Hematopoietic multipotent progenitor cell treated with erythropoietin and hydrocortisone succinate and interleukin-3 and kit ligand, for 4 days (in vitro differentiated cells): ENCODE measurements at regions not wholly inside any gene's neighbourhood (a gene's known extent, or its start where the extent isn't known, plus 50 kb on each side); places are given as distances from the start of the nearest gene placed in this dataset.

ENCODE experiments used
- DNase-seq: peaks from one replicate; pipeline ENCODE4 v3.0.0-alpha.2; 2015

- no peak for DNase-seq
These were observed 480.3 kb downstream of the LIG4 start for GRCh38 chr13:107734891-107735625.

- DNase-seq, result no peak
These were observed 482.1 kb downstream of the LIG4 start for GRCh38 chr13:107733276-107733675.

- no peak for DNase-seq
These were observed 484.5 kb downstream of the LIG4 start for GRCh38 chr13:107730813-107731212.

- no peak for DNase-seq
These were observed 494.0 kb downstream of the LIG4 start for GRCh38 chr13:107721125-107721869.

- no peak for DNase-seq
These were observed 498.6 kb downstream of the LIG4 start for GRCh38 chr13:107716741-107717140.

GRCh38 chr13:107716241-107716640 is 499.1 kb downstream of the LIG4 start:
- no peak for DNase-seq

- DNase-seq, result no peak
These were observed 499.8 kb downstream of the LIG4 start for GRCh38 chr13:107715496-107715895.

GRCh38 chr13:107713314-107713713 is 502.0 kb downstream of the LIG4 start:
- DNase-seq, result no peak

GRCh38 chr13:107712145-107712860 is 503.0 kb downstream of the LIG4 start:
- DNase-seq, result no peak

- DNase-seq, result no peak
These were observed 525.2 kb downstream of the LIG4 start for GRCh38 chr13:107690181-107690580.

- DNase-seq, result no peak
These were observed 529.5 kb downstream of the LIG4 start for GRCh38 chr13:107685876-107686275.

GRCh38 chr13:107681600-107681999 is 533.7 kb downstream of the LIG4 start:
- no peak for DNase-seq

- DNase-seq, result peak; percentile 4
These were observed 535.2 kb downstream of the LIG4 start for GRCh38 chr13:107680115-107680514.

GRCh38 chr13:107678075-107678689 is 537.2 kb downstream of the LIG4 start:
- DNase-seq, result no peak

- DNase-seq, result no peak
These were observed 539.3 kb downstream of the LIG4 start for GRCh38 chr13:107675847-107676550.

- DNase-seq, result no peak
These were observed 545.8 kb downstream of the LIG4 start for GRCh38 chr13:107669391-107669993.

- no peak for DNase-seq
These were observed 549.3 kb downstream of the LIG4 start for GRCh38 chr13:107665926-107666458.

GRCh38 chr13:107650081-107650701 is 565.1 kb downstream of the LIG4 start:
- DNase-seq, result peak; percentile 67

GRCh38 chr13:107649079-107649478 is 566.3 kb downstream of the LIG4 start:
- no peak for DNase-seq

- DNase-seq, result no peak
These were observed 571.2 kb downstream of the LIG4 start for GRCh38 chr13:107644136-107644535.

- no peak for DNase-seq
These were observed 571.7 kb downstream of the LIG4 start for GRCh38 chr13:107643615-107644014.
